Epithelial cell of proximal tubule (primary cell): ENCODE measurements at regions not wholly inside any gene's neighbourhood (a gene's known extent, or its start where the extent isn't known, plus 50 kb on each side); places are given as distances from the start of the nearest gene placed in this dataset.

Source experiments
- DNase-seq: peaks from one replicate; pipeline ENCODE4 v3.0.0-alpha.2; 2011; ENCODE audit warnings: low read depth
- H3K4me3 ChIP-seq: 2 replicates; pipeline ENCODE4 v1.5.1; 2011; ENCODE audit warnings: low read depth, mild to moderate bottlenecking, low read length
- TF ChIP-seq, protein P1 (sequence below): conservative IDR thresholded peaks from 2 replicates; pipeline ENCODE4 v1.5.1; 2012; ENCODE audit warnings: low read depth, mild to moderate bottlenecking, low read length

DNA sequence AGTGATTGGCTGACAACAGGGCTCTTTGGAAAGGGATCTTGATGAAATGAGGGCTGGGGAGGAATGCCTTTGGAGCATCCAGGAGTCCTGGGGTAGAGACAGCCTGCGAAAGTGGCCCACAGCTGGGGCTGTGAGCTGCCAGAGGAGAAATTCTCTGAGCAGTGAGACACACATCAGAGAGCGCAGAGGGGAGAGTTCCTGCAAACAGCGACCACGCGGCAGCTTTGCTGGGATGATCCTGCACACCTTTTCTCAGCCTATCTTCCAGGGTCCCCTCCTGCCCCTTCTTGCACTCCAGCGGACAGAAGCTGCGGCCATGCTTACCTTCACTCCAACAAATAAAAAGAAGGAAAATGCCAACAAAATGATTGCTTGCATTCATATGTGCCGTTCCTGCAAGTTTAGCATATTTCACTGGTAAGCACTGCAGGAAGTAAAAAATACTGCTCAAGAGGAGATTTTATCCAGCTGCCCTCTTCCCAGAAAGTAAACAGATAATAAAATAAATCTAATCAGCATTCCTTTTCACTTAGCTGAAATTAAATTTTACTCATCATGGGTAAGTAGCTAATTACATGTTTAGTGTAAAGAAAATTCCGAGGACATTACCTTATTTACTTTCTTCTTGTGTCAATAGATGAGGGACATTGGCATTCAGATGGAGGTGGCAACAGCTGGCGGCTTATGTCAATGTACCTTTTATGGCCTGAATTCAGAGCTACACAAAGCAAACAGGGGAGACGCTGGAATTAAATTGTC is 339.9 kb upstream of the ARID1B start:
- TF ChIP-seq, protein P1, sequence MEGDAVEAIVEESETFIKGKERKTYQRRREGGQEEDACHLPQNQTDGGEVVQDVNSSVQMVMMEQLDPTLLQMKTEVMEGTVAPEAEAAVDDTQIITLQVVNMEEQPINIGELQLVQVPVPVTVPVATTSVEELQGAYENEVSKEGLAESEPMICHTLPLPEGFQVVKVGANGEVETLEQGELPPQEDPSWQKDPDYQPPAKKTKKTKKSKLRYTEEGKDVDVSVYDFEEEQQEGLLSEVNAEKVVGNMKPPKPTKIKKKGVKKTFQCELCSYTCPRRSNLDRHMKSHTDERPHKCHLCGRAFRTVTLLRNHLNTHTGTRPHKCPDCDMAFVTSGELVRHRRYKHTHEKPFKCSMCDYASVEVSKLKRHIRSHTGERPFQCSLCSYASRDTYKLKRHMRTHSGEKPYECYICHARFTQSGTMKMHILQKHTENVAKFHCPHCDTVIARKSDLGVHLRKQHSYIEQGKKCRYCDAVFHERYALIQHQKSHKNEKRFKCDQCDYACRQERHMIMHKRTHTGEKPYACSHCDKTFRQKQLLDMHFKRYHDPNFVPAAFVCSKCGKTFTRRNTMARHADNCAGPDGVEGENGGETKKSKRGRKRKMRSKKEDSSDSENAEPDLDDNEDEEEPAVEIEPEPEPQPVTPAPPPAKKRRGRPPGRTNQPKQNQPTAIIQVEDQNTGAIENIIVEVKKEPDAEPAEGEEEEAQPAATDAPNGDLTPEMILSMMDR: no peak
- DNase-seq: no peak
- H3K4me3 ChIP-seq: no peak overlapping the region

DNA sequence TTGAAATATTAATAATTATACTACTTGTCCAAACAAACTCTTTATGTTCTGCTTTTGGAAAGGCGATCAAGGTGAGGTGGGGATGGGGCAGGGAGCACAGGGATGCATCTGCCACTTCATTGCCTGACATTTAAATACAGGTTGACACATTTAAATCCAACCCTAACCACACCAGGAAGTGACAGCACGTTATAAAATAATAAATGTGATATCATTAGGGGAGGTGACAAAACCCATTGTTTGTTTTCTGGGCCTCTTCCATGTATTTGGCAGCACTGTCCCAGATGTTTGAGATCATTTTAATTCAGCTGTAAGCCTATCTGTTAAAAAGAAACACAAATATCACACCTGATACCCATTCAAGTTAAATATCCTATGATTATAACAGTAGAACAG is 342.4 kb upstream of the ARID1B start:
- TF ChIP-seq, protein P1: no peak
- no peak for DNase-seq
- no peak overlapping the region for H3K4me3 ChIP-seq

DNA sequence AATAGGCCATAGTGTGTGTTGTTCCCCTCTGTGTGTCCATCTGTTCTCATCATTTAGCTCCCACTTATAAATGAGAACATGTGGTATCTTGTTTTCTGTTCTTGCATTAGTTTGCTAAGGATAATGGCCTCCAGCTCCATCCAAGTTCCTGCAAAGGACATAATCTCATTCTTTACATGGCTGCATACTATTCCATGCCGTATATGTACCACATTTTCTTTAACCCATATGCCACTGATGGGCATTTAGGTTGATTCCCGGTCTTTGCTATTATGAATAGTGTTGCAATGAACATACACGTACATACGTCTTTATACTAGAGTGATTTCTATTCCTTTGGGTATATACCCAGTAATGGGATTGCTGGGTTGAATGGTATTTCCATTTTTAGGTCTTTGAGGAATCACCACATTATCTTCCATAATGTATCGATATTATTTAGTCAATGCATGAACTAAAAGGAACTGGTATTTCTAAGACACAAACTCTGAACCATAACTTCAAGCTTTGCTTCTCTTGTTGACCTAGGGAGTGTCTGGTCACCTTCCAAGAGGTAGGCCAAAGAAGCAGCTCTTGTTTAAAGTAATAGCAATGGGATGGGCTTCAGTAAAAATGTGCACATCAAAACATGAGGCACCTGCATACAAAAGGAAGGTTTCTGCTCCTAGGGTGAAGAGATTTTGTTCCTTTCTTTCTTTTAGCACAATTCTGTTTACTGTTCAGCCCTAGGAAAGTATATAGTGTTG is 343.0 kb upstream of the ARID1B start:
- TF ChIP-seq, protein P1: no peak
- DNase-seq: no peak

DNA sequence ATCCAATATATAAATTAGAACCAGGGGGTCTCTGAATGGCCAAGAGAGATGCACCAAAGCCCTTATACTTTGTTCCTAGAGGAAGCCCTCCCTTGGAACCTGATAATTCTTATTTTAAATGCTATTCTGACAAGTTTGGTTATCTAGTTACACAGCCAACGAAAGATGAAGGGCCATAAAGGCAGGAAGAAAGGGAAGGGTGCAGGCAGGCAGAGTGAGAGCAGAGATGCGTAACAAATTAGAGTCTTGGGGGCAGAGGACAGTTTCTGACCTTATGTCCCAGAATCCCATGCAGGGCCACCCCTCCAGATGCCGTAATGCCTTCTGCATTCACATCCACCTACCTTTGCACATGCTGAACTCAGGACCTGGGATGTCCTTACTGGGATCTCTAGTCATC is 344.6 kb upstream of the ARID1B start:
- H3K4me3 ChIP-seq: no peak overlapping the region
- DNase-seq: no peak
- TF ChIP-seq, protein P1: no peak

More for the DNA sequence above, 343.0 kb upstream of the ARID1B start:
- no peak overlapping the region for H3K4me3 ChIP-seq

DNA sequence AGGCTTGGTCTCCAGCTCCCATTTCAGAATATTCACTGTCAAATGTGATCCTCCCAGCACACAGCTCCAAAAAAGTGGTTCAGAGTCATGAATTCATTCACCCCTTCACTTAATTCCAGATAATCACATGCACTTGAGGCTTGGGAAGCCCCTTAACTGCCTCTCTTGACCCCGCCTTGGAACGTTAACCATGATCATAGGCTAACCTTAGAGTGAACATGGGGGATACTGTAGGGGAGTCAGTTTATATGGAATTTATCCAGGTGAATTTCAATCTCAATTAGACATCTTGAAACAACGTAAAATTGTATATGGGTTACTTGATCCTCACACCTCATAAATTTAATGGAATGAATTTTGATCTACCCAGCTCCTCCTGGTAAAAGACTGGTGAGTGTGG is 346.8 kb upstream of the ARID1B start:
- TF ChIP-seq, protein P1: no peak
- no peak for DNase-seq
- no peak overlapping the region for H3K4me3 ChIP-seq

DNA sequence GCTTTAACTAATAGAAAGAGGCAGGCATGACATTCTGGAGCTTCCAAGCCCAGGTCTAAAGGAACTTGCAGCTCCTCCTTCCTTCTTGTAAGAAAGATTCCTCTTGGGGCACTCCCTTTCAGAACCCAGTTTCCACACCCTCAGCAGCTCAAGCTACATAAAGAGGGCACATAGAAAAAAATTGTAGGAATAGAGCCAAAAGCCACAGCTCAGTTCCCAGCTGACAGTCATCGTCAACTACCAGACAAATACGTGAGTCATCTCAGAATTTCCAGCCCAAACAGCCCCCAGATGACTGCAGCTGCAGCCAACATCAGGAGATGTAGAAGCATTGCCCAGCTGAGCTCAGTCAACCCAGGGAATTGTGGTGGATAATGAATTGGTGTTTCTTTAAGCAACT is 349.8 kb upstream of the ARID1B start:
- no peak overlapping the region for H3K4me3 ChIP-seq
- DNase-seq: peak; percentile 88
- TF ChIP-seq, protein P1: no peak
